ENCODE measurements at regions not wholly inside any gene's neighbourhood (a gene's known extent, or its start where the extent isn't known, plus 50 kb on each side); places are given as distances from the start of the nearest gene placed in this dataset.

GRCh38 chr17:22599322-22599721, 907.0 kb downstream of the KCNJ18 start:
- no peak for DNase-seq (ENCODE audit: low spot score)

DNA sequence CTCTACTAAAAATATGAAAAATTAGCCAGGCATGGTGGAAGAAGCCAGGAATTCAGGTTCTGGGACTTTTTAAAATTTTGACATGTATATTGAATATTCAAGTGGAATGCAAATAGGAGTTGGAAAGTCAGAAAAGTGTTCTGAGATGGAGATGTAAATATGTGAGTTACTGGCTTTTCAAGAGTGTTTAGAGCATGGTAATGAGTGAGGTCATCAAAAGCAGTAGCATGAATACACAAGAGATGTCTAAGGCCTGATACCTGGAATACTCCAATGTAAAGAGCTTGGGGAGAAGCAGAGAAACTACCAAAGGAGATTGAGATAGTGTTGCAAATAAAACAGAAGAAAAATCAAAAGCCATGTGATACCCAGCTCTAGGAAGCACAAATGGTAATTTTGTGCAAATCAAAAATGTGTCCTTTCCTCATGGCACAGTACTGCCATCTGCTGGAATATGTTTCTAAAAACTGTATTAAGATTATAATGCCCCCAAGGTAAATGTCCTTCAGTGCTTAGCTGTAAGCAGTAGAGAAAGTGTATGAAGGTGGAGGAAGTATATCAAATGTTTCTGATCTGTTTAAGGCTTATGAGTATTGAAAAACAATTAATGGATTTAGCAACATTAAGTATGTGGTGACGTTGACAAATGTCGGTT, 908.4 kb downstream of the KCNJ18 start:
- peak; percentile 36 for DNase-seq (ENCODE audit: low spot score)
